Body of pancreas (tissue), 4 donors: ENCODE measurements at regions not wholly inside any gene's neighbourhood (a gene's known extent, or its start where the extent isn't known, plus 50 kb on each side); places are given as distances from the start of the nearest gene placed in this dataset.

ENCODE experiments used
- ATAC-seq: fragments of 150-250 bp; one replicate; pipeline ENCODE4 v1.9.1; 2016
- DNase-seq, 4 donors: peaks; one replicate each; pipeline ENCODE4 v3.0.0-alpha.2; 2019
- H3K27ac ChIP-seq, 4 donors: fragments of 200-600 bp; sonication (generic); 1 replicate in 3 of 4; 2 replicates in 1 of 4; pipeline versions ENCODE4 v1.5.1 to v1.6.1; 2016 to 2019; ENCODE audit warnings: mild to moderate bottlenecking in 1 of 4, mixed read lengths in 1 of 4, moderate library complexity in 1 of 4
- H3K27me3 ChIP-seq, 2 donors: fragments of 200-600 bp; sonication (generic); one replicate each; pipeline ENCODE4 v1.6.0; 2016; ENCODE audit warnings: mild to moderate bottlenecking in 1 of 2
- H3K36me3 ChIP-seq, 2 donors: fragments of 200-600 bp; sonication (generic); replicated peaks in 1 of 2; 2 replicates each; pipeline ENCODE4 v1.5.1; 2016; ENCODE audit warnings: low read depth in 2 of 2; ENCODE audit not compliant: insufficient read depth in 1 of 2
- H3K4me1 ChIP-seq: fragments of 200-600 bp; sonication (generic); one replicate; pipeline ENCODE4 v1.6.0; 2016
- H3K4me3 ChIP-seq, 2 donors: fragments of 200-600 bp; sonication (generic); 1 replicate in 1 of 2; 2 replicates in 1 of 2; pipeline ENCODE4 v1.5.1; 2016 to 2019
- H3K9me3 ChIP-seq, 3 donors: fragments of 200-600 bp; sonication (generic); 1 replicate in 2 of 3; 2 replicates in 1 of 3; pipeline ENCODE4 v1.5.1; 2016
- CTCF ChIP-seq, 7 experiments: fragments of 450-650 bp in 4 of 7; fragments of 200-600 bp in 3 of 7; sonication (generic) in 3 of 7; IDR thresholded peaks; one replicate each; pipeline ENCODE4 v1.5.1; 2016 to 2019; ENCODE audit warnings: antibody characterized with exemption in 7 of 7
- POLR2A ChIP-seq, 3 donors: fragments of 450-650 bp; IDR thresholded peaks; one replicate each; pipeline ENCODE4 v1.6.1; 2016; ENCODE audit warnings: antibody characterized with exemption in 3 of 3, mild to moderate bottlenecking in 2 of 3
- WGBS, 2 donors: methylation state at CpG; one replicate each; pipeline ENCODE4 v1.1.5; 2017; 5-methylcytosine and 5-hydroxymethylcytosine counted together
- intact Hi-C: fragments of 100-400 bp; cut with DNase I; formaldehyde crosslinking; loops from one replicate; pipeline ENCODE4 v1.15.1; 2023

GRCh38 chr1:51025374-51025773 lies 55.3 kb downstream of the CDKN2C start:
- Histone ChIP-seq H3K36me3 (no peaks in the 10 kb centered on the region), H3K27ac (no peak overlapping the region), H3K9me3 (no peaks in the 10 kb centered on the region), H3K4me1 (no peaks in the 10 kb centered on the region), H3K4me3 (no peak overlapping the region), H3K27me3 (no peaks in the 10 kb centered on the region)
- 59 to 62% methylated on average over 2 of the region's 2 CpGs for WGBS, 2 donors
- TF ChIP-seq CTCF (IDR thresholded peaks at IDR 0.05) (no peak), POLR2A (IDR thresholded peaks at IDR 0.05) (no peak)
- DNase-seq (no peak), ATAC-seq (no peak)
- intact Hi-C loops: no loop called here

- no peaks in the 10 kb centered on the region for H3K27me3 ChIP-seq
- DNase-seq (no peak), ATAC-seq (no peak)
- no peak overlapping the region for H3K4me3 ChIP-seq
- 90 to 96% methylated on average over 8 of the region's 8 CpGs for WGBS, 2 donors
- intact Hi-C loops: no loop called here
- TF ChIP-seq POLR2A (IDR thresholded peaks at IDR 0.05) (no peak), CTCF (IDR thresholded peaks at IDR 0.05) (no peak)
- no peaks in the 10 kb centered on the region for H3K9me3 ChIP-seq
- H3K36me3 ChIP-seq: no peaks in the 10 kb centered on the region
- no peaks in the 10 kb centered on the region for H3K4me1 ChIP-seq
- no peak overlapping the region for H3K27ac ChIP-seq
Observed at GRCh38 chr1:51032936-51033335, 62.9 kb downstream of the CDKN2C start.

GRCh38 chr1:51044199-51044598 lies 57.8 kb upstream of the C1orf185 start:
- no peak overlapping the region for H3K27ac ChIP-seq
- H3K27me3 ChIP-seq: no peaks in the 10 kb centered on the region
- WGBS, 2 donors: 63 to 78% methylated on average over 3 of the region's 3 CpGs
- TF ChIP-seq CTCF (IDR thresholded peaks at IDR 0.05) (no peak), POLR2A (IDR thresholded peaks at IDR 0.05) (no peak)
- intact Hi-C loops: loop anchor here (10.0 kb wide), 1 partner anchor 169 kb away; no protein-coding TSS in a partner anchor
- no peaks in the 10 kb centered on the region for H3K9me3 ChIP-seq
- ATAC-seq: no peak
- H3K4me3 ChIP-seq: no peak overlapping the region
- H3K4me1 ChIP-seq: no peaks in the 10 kb centered on the region
- no peak for DNase-seq
- no peaks in the 10 kb centered on the region for H3K36me3 ChIP-seq

GRCh38 chr1:51044834-51045233 lies 57.2 kb upstream of the C1orf185 start:
- Histone ChIP-seq H3K9me3 (no peaks in the 10 kb centered on the region), H3K4me3 (no peak overlapping the region), H3K36me3 (no peaks in the 10 kb centered on the region), H3K27me3 (no peaks in the 10 kb centered on the region), H3K27ac (no peak overlapping the region), H3K4me1 (no peaks in the 10 kb centered on the region)
- intact Hi-C loops: loop anchor here (10.0 kb wide), 1 partner anchor 170 kb away; no protein-coding TSS in a partner anchor
- DNase-seq (no peak), ATAC-seq (no peak)
- TF ChIP-seq POLR2A (IDR thresholded peaks at IDR 0.05) (no peak), CTCF (IDR thresholded peaks at IDR 0.05) (peak in 6 of 7 experiments; percentile 21 to 55 (median 50))
- WGBS, 2 donors: 14 to 15% methylated on average over 4 of the region's 4 CpGs

GRCh38 chr1:51048021-51048420 lies 54.0 kb upstream of the C1orf185 start:
- Histone ChIP-seq H3K36me3 (no peaks in the 10 kb centered on the region), H3K9me3 (no peaks in the 10 kb centered on the region), H3K27me3 (no peaks in the 10 kb centered on the region), H3K27ac (no peak overlapping the region), H3K4me3 (no peak overlapping the region), H3K4me1 (no peaks in the 10 kb centered on the region)
- DNase-seq: no peak
- 89 to 97% methylated on average over 1 of the region's 1 CpG for WGBS, 2 donors
- TF ChIP-seq POLR2A (IDR thresholded peaks at IDR 0.05): no peak
- TF ChIP-seq CTCF (IDR thresholded peaks at IDR 0.05): no peak
- intact Hi-C loops: loop anchor here (10.0 kb wide), 1 partner anchor 173 kb away; no protein-coding TSS in a partner anchor
- no peak for ATAC-seq
